Mesendoderm (in vitro differentiated cells): ENCODE measurements at regions not wholly inside any gene's neighbourhood (a gene's known extent, or its start where the extent isn't known, plus 50 kb on each side); places are given as distances from the start of the nearest gene placed in this dataset.

ENCODE experiments used
- DNase-seq: peaks from one replicate; pipeline ENCODE4 v3.0.0; 2013
- H2AK5ac ChIP-seq: 2 replicates; pipeline ENCODE4 v1.6.1; 2013; ENCODE audit warnings: low read length, inconsistent platforms
- H2BK120ac ChIP-seq: 2 replicates; pipeline ENCODE4 v1.6.1; 2013; ENCODE audit warnings: low read depth, mild to moderate bottlenecking, low read length, moderate library complexity, mixed read lengths
- H2BK15ac ChIP-seq: replicated peaks from 2 replicates; pipeline ENCODE4 v1.6.1; 2013; ENCODE audit warnings: low read depth, mild to moderate bottlenecking, moderate library complexity
- H2BK5ac ChIP-seq: 2 replicates; pipeline ENCODE4 v1.6.1; 2013; ENCODE audit warnings: low read length, inconsistent platforms
- H3K18ac ChIP-seq: 2 replicates; pipeline ENCODE4 v1.6.1; 2013; ENCODE audit warnings: mild to moderate bottlenecking, low read length, mixed read lengths
- H3K23ac ChIP-seq: one replicate; pipeline ENCODE4 v1.6.1; 2013; ENCODE audit warnings: low read length
- H3K27ac ChIP-seq: 2 replicates; pipeline ENCODE4 v1.5.1; 2013; ENCODE audit warnings: low read depth, mild to moderate bottlenecking, inconsistent platforms, low read length, moderate library complexity
- H3K27me3 ChIP-seq: 2 replicates; pipeline ENCODE4 v1.6.1; 2013; ENCODE audit warnings: low read length, control low read depth, mild to moderate bottlenecking, inconsistent platforms; ENCODE audit not compliant: insufficient read depth, poor library complexity
- H3K36me3 ChIP-seq: 2 replicates; pipeline ENCODE4 v1.6.1; 2013; ENCODE audit warnings: low read length, inconsistent platforms; ENCODE audit not compliant: control insufficient read depth, insufficient read depth
- H3K4ac ChIP-seq: one replicate; pipeline ENCODE4 v1.6.1; 2013; ENCODE audit warnings: low read depth, mild to moderate bottlenecking, low read length, moderate library complexity
- H3K4me1 ChIP-seq: 2 replicates; pipeline ENCODE4 v1.6.1; 2013; ENCODE audit warnings: low read depth, low read length, inconsistent platforms; ENCODE audit not compliant: control insufficient read depth
- H3K4me2 ChIP-seq: 2 replicates; pipeline ENCODE4 v1.6.1; 2013; ENCODE audit warnings: low read length
- H3K4me3 ChIP-seq: 2 replicates; pipeline ENCODE4 v1.5.1; 2013; ENCODE audit warnings: mild to moderate bottlenecking, low read length
- H3K56ac ChIP-seq: one replicate; pipeline ENCODE4 v1.6.1; 2013; ENCODE audit warnings: low read length
- H3K79me1 ChIP-seq: 2 replicates; pipeline ENCODE4 v1.6.1; 2013; ENCODE audit warnings: low read length, inconsistent platforms
- H3K79me2 ChIP-seq: 2 replicates; pipeline ENCODE4 v1.6.1; 2013; ENCODE audit warnings: mild to moderate bottlenecking, low read length; ENCODE audit not compliant: control insufficient read depth, insufficient read depth
- H3K9ac ChIP-seq: 2 replicates; pipeline ENCODE4 v1.6.1; 2013; ENCODE audit warnings: low read length, inconsistent platforms
- H4K5ac ChIP-seq: one replicate; pipeline ENCODE4 v1.6.1; 2013; ENCODE audit warnings: low read length
- H4K8ac ChIP-seq: one replicate; pipeline ENCODE4 v1.6.1; 2013; ENCODE audit warnings: low read depth, mild to moderate bottlenecking, control low read depth, low read length, moderate library complexity
- WGBS: extraction: QIAGEN DNeasy Blood & Tissue Kit; methylation state at CpG from one replicate; pipeline ENCODE4 v1.1.7; 2013; ENCODE audit warnings: low lambda C conversion rate, missing lambda C conversion rate; ENCODE audit not compliant: insufficient coverage; ENCODE audit errors: extremely low coverage; 5-methylcytosine and 5-hydroxymethylcytosine counted together

- Histone ChIP-seq H3K18ac (no peak overlapping the region), H3K56ac (no peak overlapping the region), H2BK5ac (no peak overlapping the region), H2BK15ac (no peak overlapping the region), H3K79me1 (no peaks in the 10 kb centered on the region), H2BK120ac (no peak overlapping the region), H3K9ac (no peak overlapping the region), H3K27me3 (no peaks in the 10 kb centered on the region), H3K79me2 (no peaks in the 10 kb centered on the region), H3K4me3 (no peak overlapping the region), H3K4ac (no peak overlapping the region), H4K8ac (no peak overlapping the region), H3K4me1 (no peaks in the 10 kb centered on the region), H3K4me2 (no peak overlapping the region), H2AK5ac (no peak overlapping the region), H3K36me3 (no peaks in the 10 kb centered on the region), H4K5ac (no peak overlapping the region), H3K23ac (no peak overlapping the region), H3K27ac (no peak overlapping the region)
- DNase-seq = no peak
Measured at GRCh38 chr4:125849869-125850268, 535.1 kb downstream of the FAT4 start.

- no peak overlapping the region for H2AK5ac ChIP-seq
- H3K27me3 ChIP-seq = no peaks in the 10 kb centered on the region
- no peaks in the 10 kb centered on the region for H3K79me2 ChIP-seq
- whole genome bisulfite sequencing = no CpG with 5 or more reads among the region's 4 CpGs
- H4K8ac ChIP-seq = no peak overlapping the region
- H3K79me1 ChIP-seq = no peaks in the 10 kb centered on the region
- no peak for DNase-seq
- H4K5ac ChIP-seq = no peak overlapping the region
- no peak overlapping the region for H3K27ac ChIP-seq
- H3K9ac ChIP-seq = no peak overlapping the region
- no peak overlapping the region for H2BK120ac ChIP-seq
- H2BK5ac ChIP-seq = no peak overlapping the region
- no peak overlapping the region for H3K4ac ChIP-seq
- no peak overlapping the region for H3K56ac ChIP-seq
- H3K36me3 ChIP-seq = no peaks in the 10 kb centered on the region
- H3K4me2 ChIP-seq = no peak overlapping the region
- H3K4me1 ChIP-seq = no peaks in the 10 kb centered on the region
- H3K18ac ChIP-seq = no peak overlapping the region
- H3K4me3 ChIP-seq = no peak overlapping the region
- H2BK15ac ChIP-seq = no peak overlapping the region
- no peak overlapping the region for H3K23ac ChIP-seq
Measured at GRCh38 chr4:125891597-125892258, 577.0 kb downstream of the FAT4 start.

- no CpG with 5 or more reads among the region's 1 CpG for WGBS
- Histone ChIP-seq H2AK5ac (no peak overlapping the region), H4K8ac (no peak overlapping the region), H3K4me1 (no peaks in the 10 kb centered on the region), H3K9ac (no peak overlapping the region), H3K4me2 (no peak overlapping the region), H3K4ac (no peak overlapping the region), H3K36me3 (no peaks in the 10 kb centered on the region), H3K79me2 (no peaks in the 10 kb centered on the region), H3K18ac (no peak overlapping the region), H2BK120ac (no peak overlapping the region), H3K79me1 (no peaks in the 10 kb centered on the region), H3K23ac (no peak overlapping the region), H3K27me3 (no peaks in the 10 kb centered on the region), H4K5ac (no peak overlapping the region), H2BK15ac (no peak overlapping the region), H3K27ac (no peak overlapping the region), H3K56ac (no peak overlapping the region), H2BK5ac (no peak overlapping the region), H3K4me3 (no peak overlapping the region)
- DNase-seq = no peak
Measured at GRCh38 chr4:125904802-125905201, 590.0 kb downstream of the FAT4 start.

GRCh38 chr4:125911058-125911457 is 596.3 kb downstream of the FAT4 start:
- Histone ChIP-seq H3K56ac (no peak overlapping the region), H3K79me1 (no peaks in the 10 kb centered on the region), H3K4ac (no peak overlapping the region), H3K4me3 (no peak overlapping the region), H2BK5ac (no peak overlapping the region), H3K4me2 (no peak overlapping the region), H3K4me1 (no peaks in the 10 kb centered on the region), H2AK5ac (no peak overlapping the region), H3K79me2 (no peaks in the 10 kb centered on the region), H3K27me3 (no peaks in the 10 kb centered on the region), H3K18ac (no peak overlapping the region), H3K23ac (no peak overlapping the region), H4K5ac (no peak overlapping the region), H2BK120ac (no peak overlapping the region), H2BK15ac (no peak overlapping the region), H3K36me3 (no peaks in the 10 kb centered on the region), H3K9ac (no peak overlapping the region), H3K27ac (no peak overlapping the region), H4K8ac (no peak overlapping the region)
- no CpG with 5 or more reads among the region's 2 CpGs for WGBS
- no peak for DNase-seq

- peak; percentile 9 for DNase-seq
- no peak overlapping the region for H4K5ac ChIP-seq
- H3K79me2 ChIP-seq = no peaks in the 10 kb centered on the region
- H3K4me2 ChIP-seq = no peak overlapping the region
- H2BK5ac ChIP-seq = no peak overlapping the region
- no peak overlapping the region for H4K8ac ChIP-seq
- no peak overlapping the region for H3K27ac ChIP-seq
- H3K9ac ChIP-seq = no peak overlapping the region
- H3K23ac ChIP-seq = no peak overlapping the region
- H2AK5ac ChIP-seq = no peak overlapping the region
- H3K27me3 ChIP-seq = no peaks in the 10 kb centered on the region
- no peak overlapping the region for H2BK15ac ChIP-seq
- no peak overlapping the region for H3K56ac ChIP-seq
- H3K4me3 ChIP-seq = no peak overlapping the region
- H2BK120ac ChIP-seq = no peak overlapping the region
- H3K36me3 ChIP-seq = no peaks in the 10 kb centered on the region
- no peak overlapping the region for H3K4ac ChIP-seq
- H3K79me1 ChIP-seq = no peaks in the 10 kb centered on the region
- no peaks in the 10 kb centered on the region for H3K4me1 ChIP-seq
- no peak overlapping the region for H3K18ac ChIP-seq
Measured at GRCh38 chr4:125911481-125911880, 596.7 kb downstream of the FAT4 start.

- WGBS = no CpG with 5 or more reads among the region's 1 CpG
- Histone ChIP-seq H3K27ac (no peak overlapping the region), H3K79me1 (no peaks in the 10 kb centered on the region), H2BK5ac (no peak overlapping the region), H3K4me3 (no peak overlapping the region), H3K36me3 (no peaks in the 10 kb centered on the region), H3K23ac (no peak overlapping the region), H2AK5ac (no peak overlapping the region), H3K4me1 (no peaks in the 10 kb centered on the region), H3K9ac (no peak overlapping the region), H3K79me2 (no peaks in the 10 kb centered on the region), H4K5ac (no peak overlapping the region), H2BK15ac (no peak overlapping the region), H4K8ac (no peak overlapping the region), H3K18ac (no peak overlapping the region), H3K4me2 (no peak overlapping the region), H3K27me3 (no peaks in the 10 kb centered on the region), H2BK120ac (no peak overlapping the region), H3K56ac (no peak overlapping the region), H3K4ac (peak overlapping the region; percentile 16)
- no peak for DNase-seq
Measured at GRCh38 chr4:125917559-125917958, 602.8 kb downstream of the FAT4 start.
